DMS 273 (cell line): ENCODE measurements at regions not wholly inside any gene's neighbourhood (a gene's known extent, or its start where the extent isn't known, plus 50 kb on each side); places are given as distances from the start of the nearest gene placed in this dataset.

ENCODE experiments used
- DNase-seq: peaks from one replicate; lab custom pipeline; 2025; ENCODE audit not compliant: unreplicated experiment; lab: John Stamatoyannopoulos, UW

- no peak for DNase-seq
Observed at GRCh38 chr13:47523771-47524170, 477.3 kb downstream of the SUCLA2 start.

GRCh38 chr13:47521890-47522487 is 479.1 kb downstream of the SUCLA2 start:
- DNase-seq: no peak

GRCh38 chr13:47519626-47520025 is 481.4 kb downstream of the SUCLA2 start:
- no peak for DNase-seq

- DNase-seq: no peak
Observed at GRCh38 chr13:47518530-47518929, 482.5 kb downstream of the SUCLA2 start.

- DNase-seq: no peak
Observed at GRCh38 chr13:47511647-47512046, 489.4 kb downstream of the SUCLA2 start.

- DNase-seq: no peak
Observed at GRCh38 chr13:47508527-47509228, 492.4 kb downstream of the SUCLA2 start.

GRCh38 chr13:47503475-47503874 is 497.6 kb downstream of the SUCLA2 start:
- DNase-seq: no peak

- DNase-seq: no peak
Observed at GRCh38 chr13:47502166-47502565, 498.9 kb downstream of the SUCLA2 start.

GRCh38 chr13:47499358-47500150 is 501.5 kb downstream of the SUCLA2 start:
- DNase-seq: no peak

- DNase-seq: no peak
Observed at GRCh38 chr13:47484548-47484947, 516.5 kb downstream of the SUCLA2 start.

GRCh38 chr13:47481536-47481935 is 519.5 kb downstream of the SUCLA2 start:
- no peak for DNase-seq

GRCh38 chr13:47480951-47481350 is 520.1 kb downstream of the SUCLA2 start:
- DNase-seq: no peak

GRCh38 chr13:47480121-47480520 is 521.0 kb downstream of the SUCLA2 start:
- no peak for DNase-seq

GRCh38 chr13:47478985-47479384 is 522.1 kb downstream of the SUCLA2 start:
- no peak for DNase-seq

- no peak for DNase-seq
Observed at GRCh38 chr13:47475441-47475948, 525.6 kb downstream of the SUCLA2 start.

GRCh38 chr13:47474839-47475238 is 526.2 kb downstream of the SUCLA2 start:
- no peak for DNase-seq

GRCh38 chr13:47474326-47474725 is 526.7 kb downstream of the SUCLA2 start:
- no peak for DNase-seq

- no peak for DNase-seq
Observed at GRCh38 chr13:47472516-47472915, 528.6 kb downstream of the SUCLA2 start.

GRCh38 chr13:47463726-47464125 is 537.3 kb downstream of the SUCLA2 start:
- DNase-seq: no peak

- DNase-seq: no peak
Observed at GRCh38 chr13:47463002-47463401, 538.1 kb downstream of the SUCLA2 start.

- DNase-seq: no peak
Observed at GRCh38 chr13:47461816-47462215, 539.3 kb downstream of the SUCLA2 start.

GRCh38 chr13:47459512-47459911 is 541.6 kb downstream of the SUCLA2 start:
- no peak for DNase-seq
